OCI-LY1 (cell line): ENCODE measurements at regions not wholly inside any gene's neighbourhood (a gene's known extent, or its start where the extent isn't known, plus 50 kb on each side); places are given as distances from the start of the nearest gene placed in this dataset.

Source experiments
- EZH2 ChIP-seq: fragments of 200-600 bp; sonication (generic), shearing (Covaris generic); IDR thresholded peaks from 2 replicates; pipeline ENCODE4 v1.8.0; 2017; ENCODE audit warnings: borderline replicate concordance, mixed run types, mild to moderate bottlenecking, antibody characterized with exemption, low read length, moderate library complexity, mixed read lengths
- TF ChIP-seq, protein P1 (sequence below): fragments of 200-600 bp; sonication (generic), shearing (Covaris generic); IDR thresholded peaks from 2 replicates; pipeline ENCODE4 v1.5.1; 2017; ENCODE audit warnings: mild to moderate bottlenecking, antibody characterized with exemption, low read length, moderate library complexity, mixed read lengths

DNA sequence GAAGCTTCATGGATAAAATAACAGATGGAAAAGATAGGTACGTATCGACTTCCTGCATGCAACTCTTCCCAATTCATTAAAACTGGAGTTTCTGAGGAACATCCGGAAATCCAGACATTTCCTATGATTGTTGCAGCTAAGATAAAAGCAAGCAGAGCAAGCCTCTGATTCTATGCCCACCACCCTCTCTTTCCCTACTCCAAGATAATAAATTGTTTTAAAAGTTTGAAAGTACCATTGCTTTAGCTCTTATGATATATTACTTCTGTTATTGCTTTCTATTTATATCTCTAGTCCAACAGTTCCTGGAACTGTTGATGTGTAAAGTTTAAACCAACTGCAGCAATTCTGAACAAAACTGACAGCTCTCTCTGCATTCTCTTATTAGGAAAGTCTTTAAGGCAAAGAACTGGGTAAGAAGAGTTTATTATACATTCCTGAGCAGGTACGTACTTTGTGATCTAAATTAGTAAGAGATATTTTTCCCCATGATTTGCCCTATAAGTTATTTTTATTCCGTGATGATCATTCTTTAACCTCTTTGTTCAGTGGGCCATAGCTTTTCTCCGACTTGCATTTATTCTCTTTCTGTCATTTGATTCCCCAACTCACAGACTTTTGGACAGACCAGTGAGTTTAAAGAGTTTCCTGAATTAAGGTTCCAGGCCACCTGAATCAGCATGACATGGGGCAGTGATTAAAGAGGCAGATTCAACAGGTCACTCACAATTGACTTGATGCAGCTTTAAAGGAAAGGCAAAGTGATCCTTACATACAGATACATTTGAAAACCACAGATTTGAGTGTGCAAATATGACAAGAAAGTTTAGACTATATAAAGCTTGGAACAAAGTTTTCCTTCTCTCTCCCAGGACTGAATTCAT, 94.2 kb upstream of the THRB start:
- TF ChIP-seq, protein P1, sequence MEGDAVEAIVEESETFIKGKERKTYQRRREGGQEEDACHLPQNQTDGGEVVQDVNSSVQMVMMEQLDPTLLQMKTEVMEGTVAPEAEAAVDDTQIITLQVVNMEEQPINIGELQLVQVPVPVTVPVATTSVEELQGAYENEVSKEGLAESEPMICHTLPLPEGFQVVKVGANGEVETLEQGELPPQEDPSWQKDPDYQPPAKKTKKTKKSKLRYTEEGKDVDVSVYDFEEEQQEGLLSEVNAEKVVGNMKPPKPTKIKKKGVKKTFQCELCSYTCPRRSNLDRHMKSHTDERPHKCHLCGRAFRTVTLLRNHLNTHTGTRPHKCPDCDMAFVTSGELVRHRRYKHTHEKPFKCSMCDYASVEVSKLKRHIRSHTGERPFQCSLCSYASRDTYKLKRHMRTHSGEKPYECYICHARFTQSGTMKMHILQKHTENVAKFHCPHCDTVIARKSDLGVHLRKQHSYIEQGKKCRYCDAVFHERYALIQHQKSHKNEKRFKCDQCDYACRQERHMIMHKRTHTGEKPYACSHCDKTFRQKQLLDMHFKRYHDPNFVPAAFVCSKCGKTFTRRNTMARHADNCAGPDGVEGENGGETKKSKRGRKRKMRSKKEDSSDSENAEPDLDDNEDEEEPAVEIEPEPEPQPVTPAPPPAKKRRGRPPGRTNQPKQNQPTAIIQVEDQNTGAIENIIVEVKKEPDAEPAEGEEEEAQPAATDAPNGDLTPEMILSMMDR = no peak
- no peak for TF ChIP-seq EZH2
